PC-9 (cell line): ENCODE measurements at regions not wholly inside any gene's neighbourhood (a gene's known extent, or its start where the extent isn't known, plus 50 kb on each side); places are given as distances from the start of the nearest gene placed in this dataset.

Experiments used
- BruUV-seq: library from RNA; stranded (reverse); fragments of 400-500 nt; replicated peaks from 2 replicates; lab custom pipeline; 2021; lab: Mats Ljungman, UMichigan
- CTCF ChIA-PET: fragments of 300-600 bp; sonication (Branson Sonifier 250); formaldehyde crosslinking; loops from one replicate; lab custom pipeline; 2022; ENCODE audit warnings: antibody characterized with exemption; lab: Charles Lee
- POLR2A ChIA-PET: fragments of 300-600 bp; sonication (Branson Sonifier 250); formaldehyde crosslinking; loops from one replicate; lab custom pipeline; 2022; ENCODE audit warnings: antibody characterized with exemption; ENCODE audit not compliant: unreplicated experiment; lab: Charles Lee
- DNase-seq, 2 experiments: peaks; one replicate each; pipeline versions ENCODE4 v3.0.0 to v3.0.0-alpha.2; 2015 to 2022; ENCODE audit warnings: mixed read lengths in 1 of 2
- H2AFZ ChIP-seq: fragments of 200-600 bp; sonication (generic); 2 replicates; pipeline ENCODE4 v1.8.1; 2017; ENCODE audit warnings: antibody characterized with exemption
- H3F3A ChIP-seq: fragments of 200-600 bp; sonication (generic); 2 replicates; pipeline ENCODE4 v1.8.1; 2017; ENCODE audit warnings: antibody characterized with exemption, mild to moderate bottlenecking, low read depth; ENCODE audit not compliant: insufficient read depth
- H3K27ac ChIP-seq: fragments of 200-600 bp; sonication (generic); 2 replicates; pipeline ENCODE4 v1.6.1; 2016; ENCODE audit warnings: mixed run types
- H3K27me3 ChIP-seq: fragments of 200-600 bp; sonication (generic); 2 replicates; pipeline ENCODE4 v1.6.1; 2016; ENCODE audit warnings: low read depth, mixed run types; ENCODE audit not compliant: insufficient read depth
- H3K36me3 ChIP-seq: fragments of 200-600 bp; sonication (generic); 2 replicates; pipeline ENCODE4 v1.6.1; 2016; ENCODE audit warnings: low read depth, mixed run types
- H3K4me1 ChIP-seq: fragments of 200-600 bp; sonication (generic); replicated peaks from 2 replicates; pipeline ENCODE4 v1.6.1; 2016; ENCODE audit warnings: mixed run types; ENCODE audit not compliant: insufficient read depth
- H3K4me2 ChIP-seq: fragments of 200-600 bp; sonication (generic); 2 replicates; pipeline ENCODE4 v1.6.1; 2017; ENCODE audit warnings: mixed run types
- H3K4me3 ChIP-seq: fragments of 200-600 bp; sonication (generic); 2 replicates; pipeline ENCODE4 v1.6.1; 2016; ENCODE audit warnings: mixed run types
- H3K79me2 ChIP-seq: fragments of 200-600 bp; sonication (generic); 2 replicates; pipeline ENCODE4 v1.6.1; 2017; ENCODE audit warnings: low read depth, mixed run types
- H3K9me2 ChIP-seq: fragments of 200-600 bp; sonication (generic); 2 replicates; pipeline ENCODE4 v1.8.1; 2017; ENCODE audit warnings: mild to moderate bottlenecking; ENCODE audit not compliant: insufficient read depth
- H3K9me3 ChIP-seq: fragments of 200-600 bp; sonication (generic); 2 replicates; pipeline ENCODE4 v1.8.1; 2016; ENCODE audit warnings: low read depth; ENCODE audit not compliant: insufficient read depth
- H4K20me1 ChIP-seq: fragments of 200-600 bp; sonication (generic); 2 replicates; pipeline ENCODE4 v1.8.1; 2017; ENCODE audit not compliant: insufficient read depth
- EZH2 ChIP-seq: fragments of 200-600 bp; sonication (generic); IDR thresholded peaks from 2 replicates; pipeline ENCODE4 v1.8.0; 2017; ENCODE audit warnings: antibody characterized with exemption, low read depth
- intact Hi-C: fragments of 100-400 bp; cut with micrococcal nuclease; formaldehyde crosslinking; loops from one replicate; pipeline ENCODE4 v1.10.0; 2022; ENCODE audit not compliant: unreplicated experiment
- TF ChIP-seq, protein P1 (sequence below): fragments of 200-600 bp; sonication (generic); conservative IDR thresholded peaks from 2 replicates; pipeline ENCODE4 v1.6.1; 2017; ENCODE audit warnings: mixed run types, antibody characterized with exemption, mild to moderate bottlenecking, moderate library complexity

DNA sequence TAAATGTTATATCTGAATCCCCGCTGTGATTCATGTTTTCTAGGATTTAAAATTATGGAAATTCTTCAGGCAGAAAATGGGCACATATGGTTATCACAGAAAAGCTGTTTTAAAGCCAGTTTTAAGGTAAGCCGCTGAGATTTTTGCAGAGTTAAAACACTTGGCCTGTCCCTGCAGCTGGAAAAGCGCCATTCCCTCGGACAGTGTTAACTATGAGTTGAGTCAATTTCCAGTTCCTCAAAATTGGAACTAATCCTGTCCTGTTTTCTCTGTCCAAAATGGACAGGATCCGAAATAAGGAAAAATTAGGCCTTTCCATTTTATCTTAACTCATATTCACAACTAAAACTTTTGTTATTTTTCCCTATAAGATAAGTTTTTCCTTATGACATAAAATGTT is 225.2 kb downstream of the SAMD5 start:
- Histone ChIP-seq H2AFZ (no peak overlapping the region), H3F3A (no peaks in the 10 kb centered on the region), H4K20me1 (0 out of 2 replicates have a peak, but pooled peaks cover 3% of the 10 kb centered on the region), H3K79me2 (no peaks in the 10 kb centered on the region), H3K27me3 (no peaks in the 10 kb centered on the region), H3K27ac (no peak overlapping the region), H3K9me3 (no peaks in the 10 kb centered on the region), H3K4me2 (no peak overlapping the region), H3K4me3 (no peak overlapping the region), H3K9me2 (no peaks in the 10 kb centered on the region), H3K36me3 (no peaks in the 10 kb centered on the region), H3K4me1 (no peaks in the 10 kb centered on the region)
- POLR2A ChIA-PET = no interaction called here
- intact Hi-C loops = no loop called here
- CTCF ChIA-PET = no interaction called here
- TF ChIP-seq EZH2 = no peak
- TF ChIP-seq, protein P1, sequence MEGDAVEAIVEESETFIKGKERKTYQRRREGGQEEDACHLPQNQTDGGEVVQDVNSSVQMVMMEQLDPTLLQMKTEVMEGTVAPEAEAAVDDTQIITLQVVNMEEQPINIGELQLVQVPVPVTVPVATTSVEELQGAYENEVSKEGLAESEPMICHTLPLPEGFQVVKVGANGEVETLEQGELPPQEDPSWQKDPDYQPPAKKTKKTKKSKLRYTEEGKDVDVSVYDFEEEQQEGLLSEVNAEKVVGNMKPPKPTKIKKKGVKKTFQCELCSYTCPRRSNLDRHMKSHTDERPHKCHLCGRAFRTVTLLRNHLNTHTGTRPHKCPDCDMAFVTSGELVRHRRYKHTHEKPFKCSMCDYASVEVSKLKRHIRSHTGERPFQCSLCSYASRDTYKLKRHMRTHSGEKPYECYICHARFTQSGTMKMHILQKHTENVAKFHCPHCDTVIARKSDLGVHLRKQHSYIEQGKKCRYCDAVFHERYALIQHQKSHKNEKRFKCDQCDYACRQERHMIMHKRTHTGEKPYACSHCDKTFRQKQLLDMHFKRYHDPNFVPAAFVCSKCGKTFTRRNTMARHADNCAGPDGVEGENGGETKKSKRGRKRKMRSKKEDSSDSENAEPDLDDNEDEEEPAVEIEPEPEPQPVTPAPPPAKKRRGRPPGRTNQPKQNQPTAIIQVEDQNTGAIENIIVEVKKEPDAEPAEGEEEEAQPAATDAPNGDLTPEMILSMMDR = no peak
- no peak for DNase-seq
- no TSS peak for BruUV-seq

DNA sequence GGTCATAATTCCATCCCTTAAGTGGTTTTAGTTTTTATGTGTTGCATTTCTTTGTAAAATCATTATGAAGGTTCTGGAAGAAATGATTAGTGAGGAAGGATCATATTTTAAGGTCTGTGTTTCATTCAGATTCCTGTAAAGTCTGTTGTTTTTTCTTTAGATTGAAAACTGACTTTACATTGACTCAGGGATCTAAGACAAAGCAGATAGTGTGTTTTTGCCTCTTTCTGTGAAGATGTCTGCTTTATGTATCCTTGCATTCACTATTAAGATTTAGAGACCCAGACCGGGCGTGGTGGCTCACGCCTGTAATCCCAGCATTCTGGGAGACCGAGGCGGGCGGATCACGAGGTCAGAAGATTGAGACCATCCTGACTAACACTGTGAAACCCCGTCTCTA is 225.7 kb downstream of the SAMD5 start:
- Histone ChIP-seq H3K4me3 (no peak overlapping the region), H3K27ac (no peak overlapping the region), H3F3A (no peaks in the 10 kb centered on the region), H2AFZ (no peak overlapping the region), H3K27me3 (no peaks in the 10 kb centered on the region), H4K20me1 (0 out of 2 replicates have a peak, but pooled peaks cover 3% of the 10 kb centered on the region), H3K36me3 (no peaks in the 10 kb centered on the region), H3K9me2 (no peaks in the 10 kb centered on the region), H3K79me2 (no peaks in the 10 kb centered on the region), H3K4me2 (no peak overlapping the region), H3K9me3 (no peaks in the 10 kb centered on the region), H3K4me1 (no peaks in the 10 kb centered on the region)
- no peak for DNase-seq
- BruUV-seq = no TSS peak
- POLR2A ChIA-PET = no interaction called here
- intact Hi-C loops = no loop called here
- CTCF ChIA-PET = no interaction called here
- TF ChIP-seq, protein P1 = no peak
- no peak for TF ChIP-seq EZH2

DNA sequence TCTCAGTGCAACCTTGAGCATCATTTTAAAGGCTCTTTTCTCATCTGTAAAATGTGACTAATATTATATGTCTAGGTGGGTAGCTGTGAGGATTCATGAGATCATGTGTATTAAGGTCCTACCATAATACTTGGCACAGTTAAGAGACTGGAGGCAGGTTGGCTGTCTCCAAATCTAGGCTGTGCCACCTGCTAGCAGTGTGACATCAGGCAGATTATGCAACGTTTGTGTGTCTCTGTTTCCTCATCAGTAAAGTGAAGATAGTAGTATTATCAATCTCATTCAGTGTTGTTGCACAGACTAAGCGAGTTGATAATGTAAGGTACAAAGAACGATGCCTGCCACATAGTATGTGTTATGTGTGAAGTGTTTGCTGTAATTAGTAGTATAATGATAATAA is 227.4 kb downstream of the SAMD5 start:
- H3K4me2 ChIP-seq = no peak overlapping the region
- intact Hi-C loops = no loop called here
- ChIA-PET POLR2A (no interaction called here), CTCF (no interaction called here)
- no peaks in the 10 kb centered on the region for H3K79me2 ChIP-seq
- no peak overlapping the region for H3K4me3 ChIP-seq
- H3K4me1 ChIP-seq = no peaks in the 10 kb centered on the region
- 0 out of 2 replicates have a peak, but pooled peaks cover 3% of the 10 kb centered on the region for H4K20me1 ChIP-seq
- 0 out of 2 replicates have a peak, but pooled peaks cover 1% of the 10 kb centered on the region for H3K36me3 ChIP-seq
- DNase-seq = no peak
- no peaks in the 10 kb centered on the region for H3K9me2 ChIP-seq
- no peaks in the 10 kb centered on the region for H3K27me3 ChIP-seq
- no peak for TF ChIP-seq EZH2
- TF ChIP-seq, protein P1 = no peak
- BruUV-seq = no TSS peak
- H3K9me3 ChIP-seq = no peaks in the 10 kb centered on the region
- H2AFZ ChIP-seq = no peak overlapping the region
- no peaks in the 10 kb centered on the region for H3F3A ChIP-seq
- no peak overlapping the region for H3K27ac ChIP-seq
